ENCODE measurements at regions not wholly inside any gene's neighbourhood (a gene's known extent, or its start where the extent isn't known, plus 50 kb on each side); places are given as distances from the start of the nearest gene placed in this dataset.
"Not testable (repeated sequence)": the region's sequence is repeated elsewhere in the genome, so short reads cannot be mapped to it uniquely, and the experiment has no call there.

- no peak for DNase-seq
Observed at GRCh38 chr1:41978986-41979385, 60.3 kb upstream of the HIVEP3 start.

- DNase-seq, result peak; percentile 99
Observed at GRCh38 chr1:41977326-41977725, 58.6 kb upstream of the HIVEP3 start.

DNA sequence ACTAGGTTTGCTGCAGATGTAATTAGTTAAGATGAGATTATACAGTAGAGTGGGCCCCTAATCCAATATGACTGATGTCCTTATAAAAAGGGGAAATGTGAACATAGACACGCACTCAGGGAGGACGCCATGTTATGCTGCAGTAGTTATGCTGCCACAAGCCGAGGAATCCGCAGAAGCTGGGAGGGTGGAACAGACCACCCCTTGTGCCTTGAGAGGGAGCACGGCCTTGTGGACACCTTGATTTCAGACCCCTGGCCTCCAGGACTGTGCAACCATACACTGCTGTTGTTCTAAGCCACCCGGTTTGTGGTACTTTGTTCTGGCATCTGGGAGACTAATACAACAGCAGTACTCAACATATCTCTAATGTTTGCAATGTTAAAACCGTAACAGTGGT, 57.9 kb upstream of the HIVEP3 start:
- no peak for DNase-seq

GRCh38 chr1:41975850-41976569, 57.3 kb upstream of the HIVEP3 start:
- DNase-seq, result no peak

DNA sequence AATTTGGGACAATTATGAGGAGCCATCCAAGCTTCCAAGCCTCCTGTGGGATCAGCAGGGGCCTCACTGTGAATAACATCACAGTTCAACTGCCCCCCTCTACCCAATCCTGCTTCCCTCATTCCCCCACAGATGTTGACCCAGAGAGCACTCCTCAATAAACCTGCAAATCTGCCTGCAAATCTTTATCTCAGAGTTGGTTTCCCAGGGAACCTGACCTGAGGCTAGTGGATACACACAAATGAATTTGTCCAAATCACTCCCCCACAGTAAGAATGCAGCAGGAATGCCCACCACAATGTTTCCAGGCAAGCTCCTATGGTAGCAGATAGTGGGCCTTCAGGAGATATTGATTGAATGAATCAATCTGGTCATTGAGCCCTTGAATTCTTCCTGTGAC, 56.4 kb upstream of the HIVEP3 start:
- DNase-seq, result no peak

DNA sequence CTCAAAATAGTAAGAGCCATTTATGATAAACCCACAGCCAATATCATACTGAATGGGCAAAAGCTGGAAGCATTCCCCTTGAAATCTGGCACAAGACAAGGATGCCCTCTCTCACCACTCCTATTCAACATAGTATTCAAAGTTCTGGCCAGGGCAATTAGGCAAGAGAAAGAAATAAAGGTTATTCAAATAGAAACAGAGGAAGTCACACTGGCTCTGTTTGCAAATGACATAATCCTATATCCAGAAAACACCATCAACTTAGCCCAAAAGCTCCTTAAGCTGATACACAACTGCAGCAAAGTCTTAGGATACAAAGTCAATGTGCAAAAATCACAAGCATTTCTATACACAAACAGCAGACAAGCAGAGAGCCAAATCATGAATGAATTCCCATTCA, 49.8 kb upstream of the HIVEP3 start:
- DNase-seq, result not testable (repeated sequence)

Measured in DMS53 (cell line).